ENCODE measurements at regions not wholly inside any gene's neighbourhood (a gene's known extent, or its start where the extent isn't known, plus 50 kb on each side); places are given as distances from the start of the nearest gene placed in this dataset.

- Histone ChIP-seq H3K4me3 (replicated peaks in 1 of 3; ENCODE audit: insufficient read depth in 1 of 3, low read depth in 1 of 3, low read length in 3 of 3) (no peak overlapping the region), H3K27ac (ENCODE audit: insufficient read depth, low read depth, low read length) (no peak overlapping the region), H3K4me1 (ENCODE audit: control insufficient read depth, extremely low read depth, insufficient read depth, low read length) (no peaks in the 10 kb centered on the region), H3K36me3 (ENCODE audit: control insufficient read depth in 2 of 2, extremely low read depth in 1 of 2, insufficient read depth in 2 of 2, low read length in 2 of 2) (no peaks in the 10 kb centered on the region), H3K9me1 (replicated peaks; ENCODE audit: control insufficient read depth, extremely low read depth, insufficient read depth, low read length) (no peaks in the 10 kb centered on the region), H3K9ac (replicated peaks; ENCODE audit: extremely low read depth, insufficient read depth, low read length) (no peak overlapping the region), H3K27me3 (ENCODE audit: control insufficient read depth in 2 of 2, insufficient read depth in 2 of 2, low read length in 2 of 2) (no peaks in the 10 kb centered on the region), H3K4me2 (ENCODE audit: insufficient read depth, low read length) (no peak overlapping the region), H3K79me2 (ENCODE audit: control insufficient read depth, insufficient read depth, low read length) (no peaks in the 10 kb centered on the region), H3K9me3 (replicated peaks; ENCODE audit: control insufficient read depth, insufficient read depth, low read length) (no peaks in the 10 kb centered on the region), H4K20me1 (replicated peaks; ENCODE audit: control insufficient read depth, extremely low read depth, insufficient read depth, low read length) (no peaks in the 10 kb centered on the region), H2AFZ (ENCODE audit: low read depth, low read length) (no peak overlapping the region)
- no peak for TF ChIP-seq MAX (IDR thresholded peaks at IDR 0.05; ENCODE audit: insufficient read depth, insufficient read length)
- no peak for TF ChIP-seq POLR2AphosphoS5 (IDR thresholded peaks at IDR 0.05; ENCODE audit: insufficient read depth, low read depth, low read length)
- TF ChIP-seq FOS (IDR thresholded peaks at IDR 0.05; ENCODE audit: borderline replicate concordance, insufficient read depth, low read length): no peak
- DNase-seq (ENCODE audit: low read depth, low spot score): no peak
- ChIA-PET POLR2A (no interaction called here), CTCF (no interaction called here)
- FAIRE-seq: no peak
- BruUV-seq (replicated peaks): no TSS peak
- intact Hi-C loops (cut with micrococcal nuclease): no loop called here
- dilution Hi-C loops (cut with MboI; ENCODE audit: extremely low pct_ligation_motif_present, low sequenced_read_pairs): no loop called here
Observed at GRCh38 chr5:165232509-165233028, 1727.2 kb downstream of the MAT2B start.

- TF ChIP-seq POLR2AphosphoS5 (IDR thresholded peaks at IDR 0.05; ENCODE audit: insufficient read depth, low read depth, low read length) (no peak), MAX (IDR thresholded peaks at IDR 0.05; ENCODE audit: insufficient read depth, insufficient read length) (no peak), POLR2A (IDR thresholded peaks at IDR 0.05; ENCODE audit: low read depth, low read length) (no peak), CTCF (IDR thresholded peaks at IDR 0.05; ENCODE audit: extremely low read depth in 1 of 2, insufficient read depth in 1 of 2, low read depth in 1 of 2, low read length in 2 of 2) (no peak)
- H2AFZ ChIP-seq (ENCODE audit: low read depth, low read length): no peak overlapping the region
- no peaks in the 10 kb centered on the region for H3K79me2 ChIP-seq (ENCODE audit: control insufficient read depth, insufficient read depth, low read length)
- dilution Hi-C loops (cut with MboI; ENCODE audit: extremely low pct_ligation_motif_present, low sequenced_read_pairs) (no loop called here), intact Hi-C loops (cut with micrococcal nuclease) (no loop called here)
- FAIRE-seq: no peak
- ChIA-PET POLR2A (no interaction called here), CTCF (no interaction called here)
- no peaks in the 10 kb centered on the region for H3K27me3 ChIP-seq (ENCODE audit: control insufficient read depth in 2 of 2, insufficient read depth in 2 of 2, low read length in 2 of 2)
- no peaks in the 10 kb centered on the region for H3K9me1 ChIP-seq (replicated peaks; ENCODE audit: control insufficient read depth, extremely low read depth, insufficient read depth, low read length)
- no peaks in the 10 kb centered on the region for H3K9me3 ChIP-seq (replicated peaks; ENCODE audit: control insufficient read depth, insufficient read depth, low read length)
- H3K9ac ChIP-seq (replicated peaks; ENCODE audit: extremely low read depth, insufficient read depth, low read length): no peak overlapping the region
- BruUV-seq (replicated peaks): no TSS peak
- no peaks in the 10 kb centered on the region for H4K20me1 ChIP-seq (replicated peaks; ENCODE audit: control insufficient read depth, extremely low read depth, insufficient read depth, low read length)
- DNase-seq (ENCODE audit: low read depth, low spot score): no peak
- no peaks in the 10 kb centered on the region for H3K36me3 ChIP-seq (ENCODE audit: control insufficient read depth in 2 of 2, extremely low read depth in 1 of 2, insufficient read depth in 2 of 2, low read length in 2 of 2)
- no peaks in the 10 kb centered on the region for H3K4me1 ChIP-seq (ENCODE audit: control insufficient read depth, extremely low read depth, insufficient read depth, low read length)
- H3K4me2 ChIP-seq (ENCODE audit: insufficient read depth, low read length): no peak overlapping the region
- no peak overlapping the region for H3K27ac ChIP-seq (ENCODE audit: insufficient read depth, low read depth, low read length)
- H3K4me3 ChIP-seq (replicated peaks in 1 of 3; ENCODE audit: insufficient read depth in 1 of 3, low read depth in 1 of 3, low read length in 3 of 3): no peak overlapping the region
Observed at GRCh38 chr5:165241811-165242210, 1736.4 kb downstream of the MAT2B start.

Data from endothelial cell of umbilical vein (primary cell).